B cell (primary cell): ENCODE measurements at regions not wholly inside any gene's neighbourhood (a gene's known extent, or its start where the extent isn't known, plus 50 kb on each side); places are given as distances from the start of the nearest gene placed in this dataset.

Source experiments
- ATAC-seq: fragments of 200-7000 bp; cut with Tn5 transposase; one replicate; pipeline ENCODE4 v1.10.0; 2021; ENCODE audit warnings: low read depth, mild to moderate bottlenecking, moderate number of reproducible peaks, moderate library complexity
- CTCF ChIA-PET: fragments of 350-600 bp; sonication (Branson Sonifier 250); formaldehyde crosslinking; loops from one replicate; lab custom pipeline; 2021; ENCODE audit warnings: antibody characterized with exemption, inconsistent platforms; lab: Charles Lee
- POLR2A ChIA-PET: fragments of 350-600 bp; sonication (Branson Sonifier 250); formaldehyde crosslinking; loops from one replicate; lab custom pipeline; 2021; ENCODE audit warnings: antibody characterized with exemption; lab: Charles Lee
- DNase-seq: peaks from one replicate; pipeline ENCODE4 v3.0.0; 2013
- H2AFZ ChIP-seq: 2 replicates; pipeline ENCODE4 v1.6.1; 2012; ENCODE audit warnings: mild to moderate bottlenecking, low read depth, low read length; ENCODE audit not compliant: insufficient read depth, poor library complexity, severe bottlenecking
- H3K27ac ChIP-seq, 2 donors: 1 replicate in 1 of 2; 2 replicates in 1 of 2; pipeline ENCODE4 v1.5.1; 2012 to 2013; ENCODE audit warnings: low read length in 2 of 2, mild to moderate bottlenecking in 2 of 2, moderate library complexity in 1 of 2
- H3K27me3 ChIP-seq, 4 experiments: fragments of 200-600 bp in 1 of 4; sonication (generic) in 1 of 4; replicated peaks in 1 of 4; 1 replicate in 2 of 4; 2 replicates in 2 of 4; pipeline versions ENCODE4 v1.6.1 to v1.7.0; 2013 to 2016; ENCODE audit warnings: low read length in 3 of 4, mild to moderate bottlenecking in 2 of 4, mixed read lengths in 1 of 4, moderate library complexity in 1 of 4; ENCODE audit not compliant: insufficient read depth in 4 of 4, control insufficient read depth in 3 of 4; ENCODE audit errors: control extremely low read depth in 1 of 4
- H3K36me3 ChIP-seq, 2 experiments: replicated peaks in 1 of 2; 1 replicate in 1 of 2; 2 replicates in 1 of 2; pipeline versions ENCODE4 v1.6.1 to v1.7.1; 2013; ENCODE audit warnings: low read length in 1 of 2; ENCODE audit not compliant: insufficient read depth in 2 of 2, control insufficient read depth in 1 of 2; ENCODE audit errors: control extremely low read depth in 1 of 2, extremely low read depth in 1 of 2
- H3K4me1 ChIP-seq, 2 donors: fragments of 200-600 bp in 1 of 2; sonication (generic) in 1 of 2; 1 replicate in 1 of 2; 2 replicates in 1 of 2; pipeline versions ENCODE4 v1.5.1 to v1.6.1; 2013 to 2017; ENCODE audit warnings: low read length in 2 of 2; ENCODE audit not compliant: control insufficient read depth in 2 of 2, insufficient read depth in 2 of 2
- H3K4me2 ChIP-seq: replicated peaks from 2 replicates; pipeline ENCODE3; 2012; ENCODE audit warnings: mild to moderate bottlenecking, low read depth, low read length; ENCODE audit not compliant: poor library complexity, severe bottlenecking
- H3K4me3 ChIP-seq, 5 experiments: fragments of 200-600 bp in 1 of 5; sonication (generic) in 1 of 5; 1 replicate in 3 of 5; 2 replicates in 2 of 5; pipeline versions ENCODE4 v1.5.1 to v1.7.0; 2011 to 2016; ENCODE audit warnings: low read length in 4 of 5, mild to moderate bottlenecking in 4 of 5, low read depth in 2 of 5, control low read depth in 1 of 5, moderate library complexity in 1 of 5; ENCODE audit not compliant: insufficient read depth in 1 of 5; ENCODE audit errors: control extremely low read depth in 1 of 5, extremely low read depth in 1 of 5
- H3K79me2 ChIP-seq: fragments of 200-600 bp; sonication (generic); one replicate; pipeline ENCODE4 v1.6.0; 2016; ENCODE audit warnings: low read length; ENCODE audit not compliant: control insufficient read depth, insufficient read depth
- H3K9ac ChIP-seq: fragments of 200-600 bp; sonication (generic); 2 replicates; pipeline ENCODE4 v1.6.1; 2017; ENCODE audit warnings: mild to moderate bottlenecking, low read length, moderate library complexity
- H3K9me3 ChIP-seq, 3 donors: one replicate each; pipeline versions ENCODE4 v1.6.1 to v1.7.1; 2013; ENCODE audit warnings: low read length in 2 of 3; ENCODE audit not compliant: control insufficient read depth in 2 of 3, insufficient read depth in 1 of 3; ENCODE audit errors: control extremely low read depth in 1 of 3
- H4K20me1 ChIP-seq: 2 replicates; pipeline ENCODE4 v1.6.0; 2012; ENCODE audit warnings: mild to moderate bottlenecking, low read length; ENCODE audit not compliant: insufficient read depth, control insufficient read depth, poor library complexity, severe bottlenecking
- H3K27ac Mint-ChIP-seq: one replicate; pipeline ENCODE4 v1.8.0; 2021; ENCODE audit warnings: mixed read lengths
- H3K27me3 Mint-ChIP-seq: one replicate; pipeline ENCODE4 v1.8.0; 2021; ENCODE audit warnings: mixed read lengths
- H3K4me1 Mint-ChIP-seq: one replicate; pipeline ENCODE4 v1.8.0; 2021; ENCODE audit warnings: mixed read lengths
- H3K4me3 Mint-ChIP-seq: one replicate; pipeline ENCODE4 v1.8.0; 2021; ENCODE audit warnings: mixed read lengths
- H3K9me3 Mint-ChIP-seq: one replicate; pipeline ENCODE4 v1.8.0; 2022; ENCODE audit warnings: mixed read lengths; ENCODE audit not compliant: insufficient read depth
- CTCF ChIP-seq: fragments of 200-600 bp; IDR thresholded peaks from one replicate; pipeline ENCODE4 v1.8.0; 2022; ENCODE audit warnings: antibody characterized with exemption, mild to moderate bottlenecking
- EZH2 ChIP-seq: IDR thresholded peaks from 2 replicates; pipeline ENCODE4 v1.6.1; 2012; ENCODE audit warnings: borderline replicate concordance, low read depth, mild to moderate bottlenecking, moderate library complexity, low read length; ENCODE audit not compliant: insufficient read depth, poor library complexity, severe bottlenecking
- WGBS: methylation state at CpG from one replicate; pipeline ENCODE4 v1.1.5; 2013; ENCODE audit warnings: missing lambda C conversion rate; ENCODE audit not compliant: insufficient coverage; 5-methylcytosine and 5-hydroxymethylcytosine counted together
- intact Hi-C: fragments of 100-400 bp; cut with micrococcal nuclease; formaldehyde crosslinking; loops from one replicate; pipeline ENCODE4 v1.10.0; 2022

- H3K4me3 ChIP-seq, result no peak overlapping the region
- no peaks in the 10 kb centered on the region for H3K27me3 ChIP-seq
- H2AFZ ChIP-seq, result no peak overlapping the region
- H3K4me1 ChIP-seq, result no peaks in the 10 kb centered on the region
- H3K4me2 ChIP-seq, result no peak overlapping the region
- no peak overlapping the region for H3K27ac ChIP-seq
- no peaks in the 10 kb centered on the region for H3K36me3 ChIP-seq
- no peaks in the 10 kb centered on the region for H3K9me3 ChIP-seq
- Mint-ChIP-seq H3K27me3 (no peaks in the 10 kb centered on the region), H3K9me3 (peaks cover 3% of the 10 kb centered on the region), H3K4me3 (no peak overlapping the region), H3K4me1 (no peaks in the 10 kb centered on the region), H3K27ac (no peak overlapping the region)
- intact Hi-C loops, result no loop called here
- no peak overlapping the region for H3K9ac ChIP-seq
- ATAC-seq (no peak), DNase-seq (no peak)
- ChIA-PET POLR2A (no interaction called here), CTCF (no interaction called here)
- H3K79me2 ChIP-seq, result no peaks in the 10 kb centered on the region
- TF ChIP-seq EZH2 (no peak), CTCF (no peak)
- no CpG with 5 or more reads among the region's 3 CpGs for WGBS
- no peaks in the 10 kb centered on the region for H4K20me1 ChIP-seq
These were observed 1272.1 kb downstream of the ARAP2 start for GRCh38 chr4:34972189-34972588.

GRCh38 chr4:34973650-34974312, 1270.5 kb downstream of the ARAP2 start:
- ChIA-PET CTCF (no interaction called here), POLR2A (no interaction called here)
- Histone ChIP-seq H4K20me1 (no peaks in the 10 kb centered on the region), H3K4me3 (no peak overlapping the region), H3K4me2 (no peak overlapping the region), H3K27me3 (no peaks in the 10 kb centered on the region), H3K4me1 (no peaks in the 10 kb centered on the region), H3K27ac (no peak overlapping the region), H3K36me3 (no peaks in the 10 kb centered on the region), H3K9me3 (no peaks in the 10 kb centered on the region), H3K79me2 (no peaks in the 10 kb centered on the region), H3K9ac (no peak overlapping the region), H2AFZ (no peak overlapping the region)
- no peak overlapping the region for H3K27ac Mint-ChIP-seq
- no peak overlapping the region for H3K4me3 Mint-ChIP-seq
- H3K4me1 Mint-ChIP-seq, result no peaks in the 10 kb centered on the region
- TF ChIP-seq EZH2 (no peak), CTCF (no peak)
- peaks cover 3% of the 10 kb centered on the region for H3K9me3 Mint-ChIP-seq
- no peak for ATAC-seq
- intact Hi-C loops, result no loop called here
- DNase-seq, result no peak
- no peaks in the 10 kb centered on the region for H3K27me3 Mint-ChIP-seq
- WGBS, result no CpG with 5 or more reads among the region's 3 CpGs
